GM20000 (cell line): ENCODE measurements at regions not wholly inside any gene's neighbourhood (a gene's known extent, or its start where the extent isn't known, plus 50 kb on each side); places are given as distances from the start of the nearest gene placed in this dataset.
"Not testable (repeated sequence)": the region's sequence is repeated elsewhere in the genome, so short reads cannot be mapped to it uniquely, and the experiment has no call there.

ENCODE experiments used
- DNase-seq: peaks from one replicate; pipeline ENCODE4 v3.0.0; 2012; ENCODE audit warnings: low spot score
- TF ChIP-seq, protein P1 (sequence below): IDR thresholded peaks from 2 replicates; pipeline ENCODE4 v1.5.1; 2012; ENCODE audit warnings: mild to moderate bottlenecking, control low read depth; ENCODE audit errors: extremely low read depth, missing control alignments

DNA sequence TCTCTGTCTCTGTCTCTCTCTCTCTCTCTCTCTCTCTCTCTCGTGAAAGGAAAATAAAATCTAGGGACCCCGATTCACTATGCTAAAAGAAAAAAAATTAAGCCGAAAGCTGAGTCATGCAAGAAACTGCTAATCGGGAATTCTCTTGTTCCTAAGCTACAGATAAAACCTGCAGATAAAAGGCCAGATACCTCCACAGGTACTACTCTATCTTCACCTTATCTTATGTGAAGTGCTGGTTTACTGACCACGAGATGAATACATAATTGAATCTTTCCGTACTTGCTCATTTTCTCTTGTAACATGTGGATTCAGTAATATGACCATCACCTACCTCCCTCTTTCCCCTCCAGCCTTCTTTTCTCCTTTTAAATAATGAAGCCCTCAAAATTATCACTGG is 120.5 kb downstream of the RFX6 start:
- DNase-seq: no peak
- TF ChIP-seq, protein P1, sequence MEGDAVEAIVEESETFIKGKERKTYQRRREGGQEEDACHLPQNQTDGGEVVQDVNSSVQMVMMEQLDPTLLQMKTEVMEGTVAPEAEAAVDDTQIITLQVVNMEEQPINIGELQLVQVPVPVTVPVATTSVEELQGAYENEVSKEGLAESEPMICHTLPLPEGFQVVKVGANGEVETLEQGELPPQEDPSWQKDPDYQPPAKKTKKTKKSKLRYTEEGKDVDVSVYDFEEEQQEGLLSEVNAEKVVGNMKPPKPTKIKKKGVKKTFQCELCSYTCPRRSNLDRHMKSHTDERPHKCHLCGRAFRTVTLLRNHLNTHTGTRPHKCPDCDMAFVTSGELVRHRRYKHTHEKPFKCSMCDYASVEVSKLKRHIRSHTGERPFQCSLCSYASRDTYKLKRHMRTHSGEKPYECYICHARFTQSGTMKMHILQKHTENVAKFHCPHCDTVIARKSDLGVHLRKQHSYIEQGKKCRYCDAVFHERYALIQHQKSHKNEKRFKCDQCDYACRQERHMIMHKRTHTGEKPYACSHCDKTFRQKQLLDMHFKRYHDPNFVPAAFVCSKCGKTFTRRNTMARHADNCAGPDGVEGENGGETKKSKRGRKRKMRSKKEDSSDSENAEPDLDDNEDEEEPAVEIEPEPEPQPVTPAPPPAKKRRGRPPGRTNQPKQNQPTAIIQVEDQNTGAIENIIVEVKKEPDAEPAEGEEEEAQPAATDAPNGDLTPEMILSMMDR: no peak

DNA sequence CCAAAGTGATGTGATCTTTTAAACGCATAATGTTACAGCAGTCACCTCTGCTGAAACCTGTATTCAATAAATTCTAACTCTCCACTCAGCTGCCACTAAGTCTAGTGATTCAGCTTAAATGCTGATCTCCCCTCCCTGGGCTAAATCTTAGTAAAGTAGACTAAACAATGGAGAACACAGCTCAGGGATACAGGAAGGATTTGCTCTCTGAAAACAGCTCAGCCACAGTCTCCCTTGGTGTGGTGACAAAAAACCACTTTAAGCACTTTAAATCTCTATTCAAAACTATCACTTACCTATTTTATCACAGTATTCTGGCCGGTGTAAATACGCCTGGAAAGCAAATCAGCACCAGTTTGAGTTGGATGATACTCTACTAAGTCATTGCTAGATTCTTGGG is 130.6 kb downstream of the RFX6 start:
- no peak for DNase-seq
- TF ChIP-seq, protein P1: no peak

- TF ChIP-seq, protein P1: no peak
- DNase-seq: peak; percentile 47
Measured at GRCh38 chr6:117008618-117009017, 131.6 kb downstream of the RFX6 start.

GRCh38 chr6:117014641-117015473 is 137.8 kb downstream of the RFX6 start:
- DNase-seq: not testable (repeated sequence)

- DNase-seq: not testable (repeated sequence)
Measured at GRCh38 chr6:117015474-117015804, 138.4 kb downstream of the RFX6 start.

DNA sequence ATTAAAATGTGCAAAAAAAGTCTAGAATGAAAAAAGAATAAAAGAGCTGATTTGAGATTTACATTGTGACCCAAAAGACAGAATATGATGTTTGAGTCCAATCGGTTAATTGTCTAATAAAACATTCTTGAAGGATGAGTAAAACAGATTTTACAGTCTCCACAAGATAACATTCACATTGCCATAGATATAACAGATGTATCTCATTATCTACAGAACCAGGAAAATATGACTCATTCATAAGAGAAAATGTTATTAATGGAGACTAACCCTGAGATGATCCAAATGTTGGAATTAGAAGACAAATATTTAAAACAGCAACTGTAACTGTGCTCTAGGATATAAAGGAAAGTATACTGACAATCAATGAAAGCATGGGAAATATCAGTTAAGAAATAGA is 141.7 kb downstream of the RFX6 start:
- TF ChIP-seq, protein P1: no peak
- no peak for DNase-seq

DNA sequence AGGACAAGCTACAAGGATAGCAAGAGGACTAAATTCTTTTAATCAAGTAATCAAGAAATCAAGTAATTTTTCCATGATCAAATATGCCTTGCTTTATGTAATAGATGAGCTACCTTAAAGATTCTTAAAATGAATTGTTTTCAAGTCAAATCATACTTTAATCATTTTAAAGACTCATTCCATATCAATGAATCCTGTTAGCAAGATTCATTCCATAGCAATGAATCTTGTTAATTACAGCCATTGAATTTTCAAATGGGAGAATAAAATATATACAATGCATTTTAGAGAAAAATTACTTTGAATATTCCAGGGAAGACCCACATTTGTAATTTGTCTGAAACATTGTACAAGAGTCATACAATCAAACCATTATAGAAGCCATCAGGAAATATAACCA is 145.7 kb downstream of the RFX6 start:
- DNase-seq: no peak
- TF ChIP-seq, protein P1: no peak

DNA sequence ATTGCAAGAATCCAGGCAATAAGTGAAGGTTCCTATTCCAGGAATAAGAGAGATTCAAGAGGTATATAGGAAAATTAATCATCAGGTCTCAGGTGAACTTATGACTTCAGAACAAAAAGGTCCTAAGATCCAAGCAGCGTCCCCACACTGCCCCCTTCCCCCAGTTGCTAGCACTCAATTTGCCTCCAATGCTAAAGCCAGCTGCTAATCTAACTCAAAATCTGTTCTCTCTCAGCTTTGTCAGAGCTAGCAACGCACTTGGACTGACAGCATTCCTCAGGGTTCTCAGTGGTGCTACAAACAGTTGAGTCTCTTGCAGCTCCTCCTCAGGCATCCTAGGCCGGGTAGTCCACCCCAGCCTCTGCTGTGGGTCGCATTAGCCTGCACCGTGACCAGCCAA is 148.3 kb downstream of the RFX6 start:
- no peak for DNase-seq
- TF ChIP-seq, protein P1: no peak
